GM18873 (cell line): ENCODE measurements at regions not wholly inside any gene's neighbourhood (a gene's known extent, or its start where the extent isn't known, plus 50 kb on each side); places are given as distances from the start of the nearest gene placed in this dataset.

Source experiments
- ATAC-seq: cut with Tn5 transposase; IDR thresholded peaks from one replicate; pipeline ENCODE4 v1.9.1; 2021; ENCODE audit warnings: mild to moderate bottlenecking, moderate library complexity, moderate number of reproducible peaks; ENCODE audit not compliant: unreplicated experiment, low FRiP score

DNA sequence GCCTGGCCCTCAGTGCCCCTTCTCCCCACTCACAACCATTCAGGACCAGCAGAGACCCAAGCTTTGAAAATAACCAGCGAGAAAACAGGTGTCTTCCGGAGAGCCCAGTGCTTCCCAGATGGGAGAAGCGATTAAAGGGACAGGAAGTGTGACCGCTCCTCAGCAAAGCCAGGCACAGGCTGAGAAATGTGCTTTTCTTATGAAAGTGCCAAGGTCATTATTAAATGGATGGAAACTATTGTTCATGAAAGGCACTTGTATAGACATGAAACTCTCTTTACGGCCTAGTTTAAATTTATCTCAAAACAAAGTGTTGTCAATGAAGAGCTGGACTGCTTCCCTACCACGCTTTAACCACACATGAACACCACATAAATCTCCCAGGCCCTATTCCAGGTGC, 210.4 kb downstream of the SPTSSA start:
- ATAC-seq: no peak

DNA sequence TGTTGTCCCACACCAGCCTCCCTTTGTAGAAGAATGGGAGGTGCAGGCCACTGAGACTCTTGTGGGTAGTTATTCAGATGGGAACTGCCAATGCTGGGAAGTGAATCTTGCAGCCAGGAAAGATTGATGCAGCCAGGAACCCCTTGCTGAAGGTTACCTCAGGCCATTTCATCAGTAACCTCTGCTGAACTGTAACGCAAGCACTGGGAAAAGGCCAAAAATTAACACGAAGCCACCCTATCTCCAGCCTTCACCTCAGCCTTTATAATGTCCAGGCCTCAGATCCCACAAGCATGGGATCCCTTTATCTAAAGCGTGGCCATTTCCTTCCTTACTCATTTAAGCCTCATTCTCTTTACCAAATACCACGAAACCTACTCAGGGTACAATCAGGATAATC, 211.1 kb downstream of the SPTSSA start:
- ATAC-seq: no peak

DNA sequence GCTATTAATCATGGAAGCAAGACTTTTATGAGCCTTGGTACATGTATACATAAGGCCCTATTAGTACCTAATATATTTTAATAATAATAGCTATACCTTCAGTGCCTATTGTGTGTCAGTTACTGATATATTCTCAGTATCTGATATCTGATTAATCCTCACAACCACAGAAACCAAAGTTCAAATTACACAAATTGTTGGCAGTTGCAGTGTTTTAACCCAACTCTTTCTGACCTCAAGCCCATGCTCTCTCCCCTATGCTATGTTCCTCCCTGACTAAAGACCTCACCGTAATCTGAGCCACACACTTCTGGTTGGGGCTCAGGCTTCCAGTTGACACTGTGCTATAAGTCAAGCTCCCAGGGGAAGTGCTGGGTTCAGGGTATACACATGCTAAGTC, 214.4 kb downstream of the SPTSSA start:
- ATAC-seq: no peak

GRCh38 chr14:34246206-34246605, 215.8 kb downstream of the SPTSSA start:
- ATAC-seq: no peak

DNA sequence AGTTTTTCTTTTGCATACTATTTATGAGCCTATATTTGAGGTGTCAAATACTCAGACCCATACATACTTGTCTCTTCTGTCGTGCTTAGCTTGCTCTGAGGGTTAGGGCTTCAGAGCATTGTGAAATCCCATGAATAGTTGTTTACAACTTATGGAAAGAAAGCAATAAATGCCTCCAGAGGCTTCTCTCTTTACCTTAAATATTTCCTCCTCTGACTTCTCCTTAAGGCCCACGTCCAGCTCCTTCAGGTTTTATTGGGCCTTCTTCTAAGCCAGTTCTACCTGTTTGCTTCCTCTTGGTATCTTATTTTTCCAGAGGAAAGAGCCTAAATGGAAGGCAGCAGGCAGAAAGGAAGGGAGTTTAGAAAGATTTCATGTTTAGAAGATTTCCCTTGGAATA, 218.6 kb downstream of the SPTSSA start:
- ATAC-seq: no peak

- ATAC-seq: no peak
These were observed 219.0 kb downstream of the SPTSSA start for GRCh38 chr14:34243001-34243400.

- no peak for ATAC-seq
These were observed 220.8 kb downstream of the SPTSSA start for GRCh38 chr14:34241185-34241711.

DNA sequence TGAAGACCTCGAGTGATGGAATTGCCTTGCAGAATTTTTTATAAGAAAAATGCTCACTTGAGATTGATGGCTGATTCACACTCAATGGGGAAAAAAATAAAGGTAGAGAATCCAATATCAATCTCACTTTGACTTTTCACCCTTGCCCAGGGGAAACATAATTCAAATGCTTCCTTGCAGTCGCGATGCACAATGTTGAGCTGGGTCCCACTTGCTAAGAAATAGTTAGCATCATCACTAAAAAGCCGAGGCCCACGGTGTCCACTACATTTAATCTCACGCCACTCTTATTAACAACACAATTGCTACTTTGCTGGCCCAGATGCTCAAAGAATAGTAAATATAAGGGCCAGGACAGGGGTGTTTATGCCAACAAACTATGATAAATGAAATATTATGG, 223.4 kb downstream of the SPTSSA start:
- no peak for ATAC-seq

DNA sequence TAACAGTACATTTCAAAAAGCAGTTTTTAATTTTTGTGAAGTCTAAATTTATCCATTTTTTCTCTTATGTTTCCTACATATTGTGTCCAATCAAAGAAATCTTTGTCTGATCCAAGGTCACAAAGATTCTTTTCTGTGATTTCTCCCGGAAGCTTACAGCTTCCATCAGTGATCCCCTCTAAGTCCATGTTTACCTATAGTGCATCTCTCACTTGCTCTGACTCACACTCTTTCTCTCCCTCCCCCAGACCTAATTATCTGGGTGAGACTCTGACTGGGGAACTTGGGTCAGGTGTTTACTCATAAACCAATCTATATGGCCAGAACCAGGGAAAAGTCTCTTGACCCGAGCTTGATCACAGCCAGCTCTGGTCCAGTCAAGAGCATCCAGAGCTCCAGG, 224.4 kb downstream of the SPTSSA start:
- ATAC-seq: no peak

DNA sequence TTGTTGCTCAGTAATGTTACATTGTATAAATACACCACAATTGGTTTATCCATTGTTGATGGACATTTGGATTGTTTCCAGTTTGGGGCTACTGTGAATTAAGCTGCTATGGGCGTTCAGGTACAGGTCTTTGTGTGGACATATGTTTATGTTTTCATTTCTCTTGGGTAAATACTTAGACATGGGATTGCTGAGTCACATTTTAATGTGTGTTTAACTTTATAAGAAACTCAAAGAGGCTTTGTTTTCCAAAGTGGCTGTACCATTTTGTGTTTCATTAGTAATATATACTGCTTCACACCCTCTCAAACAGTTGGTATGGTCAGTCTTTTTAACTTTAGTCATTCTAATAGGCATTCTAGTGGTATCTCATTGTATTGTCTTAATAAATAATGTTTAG, 225.0 kb downstream of the SPTSSA start:
- no peak for ATAC-seq

DNA sequence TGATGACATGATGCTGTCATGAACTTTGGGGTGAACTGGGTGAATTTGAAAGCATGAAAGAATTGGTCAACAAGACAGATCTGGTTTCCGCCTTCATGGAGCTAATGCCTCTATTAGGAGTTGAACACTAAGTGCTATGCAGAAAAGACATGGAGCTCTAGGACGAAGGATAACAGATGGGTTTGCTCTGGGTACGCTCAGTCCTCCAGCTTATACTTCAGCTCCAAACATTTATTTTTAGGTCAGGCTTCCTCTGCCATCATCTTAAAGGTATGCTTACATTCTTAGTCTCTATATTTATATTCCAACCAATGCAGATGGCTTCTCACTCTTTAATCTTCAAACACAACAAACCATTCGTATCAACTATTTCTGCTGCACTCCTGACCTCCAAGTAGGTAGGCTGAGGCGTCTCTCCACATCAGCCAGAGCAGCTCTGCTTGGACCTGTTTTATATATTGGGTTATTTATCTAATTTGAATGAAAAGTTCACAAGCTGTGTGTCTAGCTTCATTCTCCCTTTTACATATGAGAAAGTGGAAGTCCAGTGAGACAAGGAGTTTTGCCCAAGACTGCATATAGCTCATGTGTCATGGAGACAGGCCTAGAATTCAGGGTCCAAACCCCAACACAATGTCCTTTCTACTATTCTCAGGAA, 226.3 kb downstream of the SPTSSA start:
- ATAC-seq: no peak

- ATAC-seq: no peak
These were observed 227.8 kb downstream of the SPTSSA start for GRCh38 chr14:34234258-34234657.

DNA sequence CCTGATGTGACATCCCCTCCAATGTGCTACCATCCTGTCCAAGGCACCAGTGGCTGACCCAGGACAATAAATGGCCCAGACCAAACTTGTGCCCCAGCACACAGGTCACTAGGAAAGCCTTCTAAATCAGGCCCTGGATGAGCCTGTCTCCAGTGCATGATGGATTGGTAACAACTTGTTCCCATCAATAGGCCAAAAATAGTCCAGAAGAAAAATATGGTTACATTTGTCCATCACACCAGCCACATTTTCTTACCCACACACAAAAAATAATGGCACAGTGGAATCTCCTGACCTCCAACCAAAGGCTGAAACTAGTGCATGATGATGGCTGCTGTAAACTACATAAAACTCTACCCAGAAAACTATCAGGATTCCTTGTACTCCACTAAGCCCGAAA, 228.4 kb downstream of the SPTSSA start:
- no peak for ATAC-seq

GRCh38 chr14:34232790-34233189, 229.2 kb downstream of the SPTSSA start:
- no peak for ATAC-seq

- no peak for ATAC-seq
These were observed 230.4 kb downstream of the SPTSSA start for GRCh38 chr14:34231626-34232025.

DNA sequence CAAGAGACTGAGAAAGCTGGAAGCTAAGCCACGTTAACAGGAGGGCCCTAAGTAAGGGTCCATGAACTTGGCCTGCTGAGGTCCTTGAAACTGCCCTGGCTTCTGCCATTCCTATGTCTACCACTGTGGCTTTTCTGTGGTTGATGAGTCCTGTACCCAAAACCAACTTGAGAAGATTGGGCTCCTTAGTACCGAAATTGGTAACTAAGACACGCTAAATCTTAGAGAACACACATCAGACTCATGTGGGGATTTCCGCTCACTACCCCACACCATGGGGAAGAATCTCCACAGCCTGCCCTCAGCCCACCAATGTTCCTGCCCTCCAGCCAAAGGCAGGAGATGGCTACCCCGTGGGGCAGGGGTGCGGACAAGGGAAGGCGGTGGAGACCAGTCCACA, 232.9 kb downstream of the SPTSSA start:
- ATAC-seq: no peak

DNA sequence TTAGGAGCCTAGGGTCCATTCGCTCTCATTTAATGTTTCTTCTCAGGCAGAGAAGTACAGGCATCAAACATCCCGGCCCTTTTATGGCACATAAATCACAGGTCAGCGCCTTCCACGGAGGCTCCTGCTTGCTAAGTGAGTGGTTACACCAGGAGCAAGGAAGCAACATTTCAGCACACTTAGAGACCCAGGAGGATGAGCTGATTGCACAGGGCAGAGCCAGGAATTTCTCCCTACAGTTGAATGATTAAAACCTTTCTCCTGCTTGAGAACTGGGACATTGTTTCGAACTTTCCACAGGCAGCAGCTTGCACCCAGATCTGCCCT, 233.4 kb downstream of the SPTSSA start:
- ATAC-seq: no peak

- ATAC-seq: peak; percentile 63
These were observed 234.0 kb downstream of the SPTSSA start for GRCh38 chr14:34227834-34228649.

DNA sequence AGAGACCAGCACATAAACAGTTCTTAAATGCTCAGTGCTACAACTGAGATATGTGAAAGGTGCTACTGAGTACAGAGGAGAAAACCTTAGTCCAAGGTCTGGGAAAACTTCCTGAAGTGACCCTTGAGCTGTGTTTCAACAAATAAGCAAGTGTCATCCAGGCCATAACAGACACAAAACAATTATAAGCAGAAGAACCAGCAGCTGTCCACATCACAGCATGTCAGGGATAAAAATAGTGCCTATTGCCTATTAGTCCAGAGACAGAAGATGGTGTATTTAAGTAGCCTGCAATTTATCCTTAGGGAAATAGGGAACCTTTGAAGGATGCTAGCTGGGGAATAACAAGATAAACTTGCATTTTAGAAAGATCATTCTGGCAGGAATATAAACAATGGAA, 237.8 kb downstream of the SPTSSA start:
- no peak for ATAC-seq

DNA sequence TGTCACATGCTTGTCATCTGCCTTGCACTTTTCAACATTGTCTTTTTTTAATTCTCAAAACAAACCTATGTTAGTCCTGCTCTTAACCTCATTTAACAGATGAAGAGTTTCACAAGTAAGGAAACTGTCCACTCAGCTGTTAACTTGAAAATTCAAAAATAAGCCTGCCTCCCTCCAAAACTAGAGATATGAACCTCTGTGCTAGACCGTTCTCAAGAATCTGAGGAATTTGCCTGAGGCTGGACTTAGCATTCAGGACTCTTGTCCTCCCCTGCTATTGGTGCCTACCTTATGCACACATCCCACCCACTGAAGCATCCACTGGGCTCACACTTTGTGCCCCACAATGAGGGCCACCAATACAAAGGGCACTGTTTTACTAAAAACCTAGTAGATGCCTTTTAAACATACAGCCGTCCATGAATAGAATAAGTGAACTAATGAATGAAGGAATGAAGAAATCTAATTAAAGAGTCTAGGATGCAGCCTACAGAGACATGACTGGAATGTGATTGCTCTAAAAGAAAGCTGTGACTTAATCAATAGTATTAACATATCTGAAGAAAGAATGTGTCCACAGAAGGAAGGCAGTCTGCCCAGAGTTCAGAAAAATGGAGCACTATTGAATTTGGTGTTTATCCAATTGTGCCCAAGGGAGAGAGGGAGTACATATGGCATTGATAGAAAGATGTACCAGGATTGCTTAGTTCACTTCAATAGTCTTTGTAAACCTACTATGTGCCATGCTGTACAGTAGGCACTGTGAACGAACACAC, 238.5 kb downstream of the SPTSSA start:
- ATAC-seq: no peak

- ATAC-seq: no peak
These were observed 239.2 kb downstream of the SPTSSA start for GRCh38 chr14:34222867-34223266.
